Dermis blood vessel endothelial cell (primary cell): ENCODE measurements at regions not wholly inside any gene's neighbourhood (a gene's known extent, or its start where the extent isn't known, plus 50 kb on each side); places are given as distances from the start of the nearest gene placed in this dataset.
"Not testable (repeated sequence)": the region's sequence is repeated elsewhere in the genome, so short reads cannot be mapped to it uniquely, and the experiment has no call there.

Experiments used
- DNase-seq: peaks from one replicate; pipeline ENCODE4 v3.0.0; 2010

- peak; percentile 87 for DNase-seq
These were observed 79.1 kb upstream of the LMO2 start for GRCh38 chr11:33970984-33971466.

- no peak for DNase-seq
These were observed 75.6 kb upstream of the LMO2 start for GRCh38 chr11:33967451-33967850.

- no peak for DNase-seq
These were observed 73.2 kb upstream of the LMO2 start for GRCh38 chr11:33965032-33965431.

- DNase-seq, result peak; percentile 26
These were observed 68.1 kb upstream of the LMO2 start for GRCh38 chr11:33959855-33960400.

- no peak for DNase-seq
These were observed 65.5 kb upstream of the LMO2 start for GRCh38 chr11:33957304-33957917.

GRCh38 chr11:33956611-33957010, 64.7 kb upstream of the LMO2 start:
- no peak for DNase-seq

- DNase-seq, result no peak
These were observed 61.4 kb upstream of the LMO2 start for GRCh38 chr11:33953289-33953688.

- DNase-seq, result no peak
These were observed 60.9 kb upstream of the LMO2 start for GRCh38 chr11:33952805-33953204.

- DNase-seq, result no peak
These were observed 57.5 kb upstream of the LMO2 start for GRCh38 chr11:33949252-33949913.

- DNase-seq, result no peak
These were observed 56.6 kb upstream of the LMO2 start for GRCh38 chr11:33948494-33948893.

- DNase-seq, result not testable (repeated sequence)
These were observed 56.0 kb upstream of the LMO2 start for GRCh38 chr11:33947918-33948317.

- no peak for DNase-seq
These were observed 55.1 kb upstream of the LMO2 start for GRCh38 chr11:33946930-33947329.

- no peak for DNase-seq
These were observed 53.8 kb upstream of the LMO2 start for GRCh38 chr11:33945481-33946268.

- no peak for DNase-seq
These were observed 53.0 kb upstream of the LMO2 start for GRCh38 chr11:33944693-33945424.

- DNase-seq, result no peak
These were observed 52.4 kb upstream of the LMO2 start for GRCh38 chr11:33944345-33944692.

GRCh38 chr11:33942954-33943353, 51.1 kb upstream of the LMO2 start:
- peak; percentile 83 for DNase-seq

GRCh38 chr11:33941637-33942160, 49.8 kb upstream of the LMO2 start:
- DNase-seq, result peak; percentile 81
